ENCODE measurements at regions not wholly inside any gene's neighbourhood (a gene's known extent, or its start where the extent isn't known, plus 50 kb on each side); places are given as distances from the start of the nearest gene placed in this dataset.

GRCh38 chr2:207469451-207469850 is 60.3 kb upstream of the CREB1 start:
- TF ChIP-seq CTCF (IDR thresholded peaks at IDR 0.05 in 2 of 3, conservative IDR thresholded peaks at IDR 0.05 in 1 of 3; ENCODE audit: control insufficient read depth in 2 of 3, extremely low read depth in 1 of 3, insufficient read depth in 1 of 3, low read depth in 3 of 3, low read length in 3 of 3), result no peak
- TF ChIP-seq ZNF217 (IDR thresholded peaks at IDR 0.05), result no peak
- TF ChIP-seq ZNF274 (IDR thresholded peaks at IDR 0.05; ENCODE audit: insufficient read depth, insufficient read length), result no peak
- TF ChIP-seq E2F4 (IDR thresholded peaks at IDR 0.05; ENCODE audit: low read depth, low read length), result no peak
- no peak for TF ChIP-seq REST (IDR thresholded peaks at IDR 0.05; ENCODE audit: low read depth, low read length)
- no peak for TF ChIP-seq TAF1 (IDR thresholded peaks at IDR 0.05; ENCODE audit: borderline replicate concordance, low read depth, low read length)
- no peak for TF ChIP-seq FOXK2 (IDR thresholded peaks at IDR 0.05)
- TF ChIP-seq POLR2A (IDR thresholded peaks at IDR 0.05; ENCODE audit: low read depth, low read length), result no peak
- TF ChIP-seq SP1 (IDR thresholded peaks at IDR 0.05; ENCODE audit: low read depth, low read length), result no peak
- no peak for TF ChIP-seq NRF1 (conservative IDR thresholded peaks at IDR 0.05; ENCODE audit: low read depth, low read length)
- no peak for TF ChIP-seq SIN3A (IDR thresholded peaks at IDR 0.05; ENCODE audit: low read depth, low read length)
- no peak for TF ChIP-seq POLR2AphosphoS2 (IDR thresholded peaks at IDR 0.05; ENCODE audit: low read depth, low read length)
- TF ChIP-seq RFX5 (IDR thresholded peaks at IDR 0.05; ENCODE audit: low read depth, low read length), result no peak
- no peak for TF ChIP-seq TCF7 (IDR thresholded peaks at IDR 0.05; ENCODE audit: borderline replicate concordance)

Measured in GM12878 (cell line).